Transverse colon (tissue), 4 donors: ENCODE measurements at regions not wholly inside any gene's neighbourhood (a gene's known extent, or its start where the extent isn't known, plus 50 kb on each side); places are given as distances from the start of the nearest gene placed in this dataset.

ENCODE experiments used
- DNase-seq: peaks from one replicate; pipeline ENCODE4 v3.0.0-alpha.2; 2019
- H3K27ac ChIP-seq, 4 donors: fragments of 200-600 bp; sonication (generic); 2 replicates each; pipeline ENCODE4 v1.5.1; 2016 to 2018; ENCODE audit warnings: inconsistent platforms in 4 of 4
- H3K27me3 ChIP-seq: fragments of 200-600 bp; sonication (generic); 2 replicates; pipeline ENCODE4 v1.5.1; 2017; ENCODE audit warnings: inconsistent platforms
- H3K36me3 ChIP-seq, 4 donors: fragments of 200-600 bp; sonication (generic); 2 replicates each; pipeline ENCODE4 v1.5.1; 2017 to 2019; ENCODE audit warnings: inconsistent platforms in 4 of 4
- H3K4me1 ChIP-seq, 4 donors: fragments of 200-600 bp; sonication (generic); 2 replicates each; pipeline ENCODE4 v1.5.1; 2017 to 2020; ENCODE audit warnings: inconsistent platforms in 4 of 4
- H3K4me3 ChIP-seq, 4 donors: fragments of 200-600 bp; sonication (generic); 1 replicate in 1 of 4; 2 replicates in 3 of 4; pipeline versions ENCODE4 v1.5.1 to v1.6.1; 2017 to 2019; ENCODE audit warnings: inconsistent platforms in 4 of 4
- H3K9me3 ChIP-seq, 2 donors: fragments of 200-600 bp; sonication (generic); 2 replicates each; pipeline ENCODE4 v1.5.1; 2017 to 2019; ENCODE audit warnings: inconsistent platforms in 2 of 2
- CTCF ChIP-seq, 5 experiments: fragments of 200-600 bp in 3 of 5; fragments of 450-650 bp in 2 of 5; sonication (generic) in 3 of 5; IDR thresholded peaks; 1 replicate in 2 of 5; 2 replicates in 3 of 5; pipeline ENCODE4 v1.5.1; 2016 to 2017; ENCODE audit warnings: antibody characterized with exemption in 5 of 5, inconsistent platforms in 3 of 5, mild to moderate bottlenecking in 2 of 5, moderate library complexity in 1 of 5
- EP300 ChIP-seq: sonication (generic); formaldehyde crosslinking; IDR thresholded peaks from one replicate; pipeline ENCODE4 v1.6.1; 2017; ENCODE audit warnings: antibody characterized with exemption, low read depth
- POLR2A ChIP-seq: fragments of 450-650 bp; IDR thresholded peaks from one replicate; pipeline ENCODE4 v1.6.1; 2016; ENCODE audit warnings: antibody characterized with exemption, mild to moderate bottlenecking, moderate library complexity
- POLR2AphosphoS5 ChIP-seq, 3 donors: sonication (generic); formaldehyde crosslinking; IDR thresholded peaks; one replicate each; pipeline ENCODE4 v1.6.1; 2016; ENCODE audit warnings: antibody characterized with exemption in 3 of 3
- WGBS, 2 donors: methylation state at CpG; one replicate each; pipeline ENCODE4 v1.1.5; 2018; ENCODE audit warnings: low coverage in 1 of 2; 5-methylcytosine and 5-hydroxymethylcytosine counted together
- in situ Hi-C, 4 donors: fragments of 200-750 bp; cut with MboI; loops; one replicate each; pipeline versions ENCODE4 v1.15.0 to v1.15.1; 2017; ENCODE audit warnings: low sequenced_read_pairs in 3 of 4, low pct_ligation_motif_present in 1 of 4, low pct_unique_long_range_greater_than_20kb in 1 of 4
- intact Hi-C: fragments of 100-400 bp; cut with DNase I; formaldehyde crosslinking; loops from one replicate; pipeline ENCODE4 v1.15.1; 2023; ENCODE audit warnings: low total_unique reads

GRCh38 chr21:15275615-15276235 is 210.9 kb upstream of the NRIP1 start:
- no peaks in the 10 kb centered on the region for H3K9me3 ChIP-seq
- intact Hi-C loops, result no loop called here
- H3K27ac ChIP-seq, result no peak overlapping the region
- no peak for TF ChIP-seq POLR2AphosphoS5 (IDR thresholded peaks at IDR 0.05)
- TF ChIP-seq CTCF (IDR thresholded peaks at IDR 0.05), result no peak
- TF ChIP-seq EP300, result no peak
- TF ChIP-seq POLR2A, result no peak
- no peak for DNase-seq
- no peak overlapping the region for H3K4me3 ChIP-seq
- in situ Hi-C loops, result loop anchor here in 1 of 4 donors (25.0 kb wide), 1 partner anchor 187 kb away; no protein-coding TSS in a partner anchor
- H3K4me1 ChIP-seq, result no peaks in the 10 kb centered on the region
- H3K27me3 ChIP-seq, result no peaks in the 10 kb centered on the region
- H3K36me3 ChIP-seq, result no peaks in the 10 kb centered on the region
- 61 to 83% methylated on average over 4 to 6 of the region's 6 CpGs for WGBS, 2 donors

- Histone ChIP-seq H3K27ac (no peak overlapping the region), H3K4me1 (no peaks in the 10 kb centered on the region), H3K27me3 (no peaks in the 10 kb centered on the region), H3K36me3 (no peaks in the 10 kb centered on the region), H3K9me3 (no peaks in the 10 kb centered on the region), H3K4me3 (no peak overlapping the region)
- in situ Hi-C loops (loop anchor here in 1 of 4 donors (25.0 kb wide), 1 partner anchor 186 kb away; no protein-coding TSS in a partner anchor), intact Hi-C loops (no loop called here)
- WGBS, 2 donors, result 84 to 89% methylated on average over 1 to 2 of the region's 2 CpGs
- DNase-seq, result no peak
- TF ChIP-seq EP300 (no peak), POLR2A (no peak), POLR2AphosphoS5 (IDR thresholded peaks at IDR 0.05) (no peak), CTCF (IDR thresholded peaks at IDR 0.05) (no peak)
Observed at GRCh38 chr21:15276243-15276642, 211.4 kb upstream of the NRIP1 start.

- no peaks in the 10 kb centered on the region for H3K27me3 ChIP-seq
- no peak overlapping the region for H3K4me3 ChIP-seq
- intact Hi-C loops, result no loop called here
- no peaks in the 10 kb centered on the region for H3K9me3 ChIP-seq
- no peaks in the 10 kb centered on the region for H3K36me3 ChIP-seq
- in situ Hi-C loops, result loop anchor here in 1 of 4 donors (25.0 kb wide), 1 partner anchor 185 kb away; no protein-coding TSS in a partner anchor
- no peaks in the 10 kb centered on the region for H3K4me1 ChIP-seq
- no peak for DNase-seq
- H3K27ac ChIP-seq, result no peak overlapping the region
- TF ChIP-seq CTCF (IDR thresholded peaks at IDR 0.05) (no peak), POLR2A (no peak)
Observed at GRCh38 chr21:15277466-15277865, 212.7 kb upstream of the NRIP1 start.

GRCh38 chr21:15278279-15278678 is 213.5 kb upstream of the NRIP1 start:
- in situ Hi-C loops (loop anchor here in 1 of 4 donors (25.0 kb wide), 1 partner anchor 184 kb away; no protein-coding TSS in a partner anchor), intact Hi-C loops (no loop called here)
- DNase-seq, result no peak
- Histone ChIP-seq H3K9me3 (no peaks in the 10 kb centered on the region), H3K36me3 (no peaks in the 10 kb centered on the region), H3K27me3 (no peaks in the 10 kb centered on the region), H3K4me1 (no peaks in the 10 kb centered on the region), H3K4me3 (no peak overlapping the region), H3K27ac (no peak overlapping the region)
- TF ChIP-seq POLR2AphosphoS5 (IDR thresholded peaks at IDR 0.05) (no peak), CTCF (IDR thresholded peaks at IDR 0.05) (no peak), EP300 (no peak), POLR2A (no peak)
- 91 to 97% methylated on average over 5 of the region's 5 CpGs for WGBS, 2 donors
